Prostate gland (tissue), 2 donors: ENCODE measurements at regions not wholly inside any gene's neighbourhood (a gene's known extent, or its start where the extent isn't known, plus 50 kb on each side); places are given as distances from the start of the nearest gene placed in this dataset.
"Not testable (repeated sequence)": the region's sequence is repeated elsewhere in the genome, so short reads cannot be mapped to it uniquely, and the experiment has no call there.

Experiments used
- DNase-seq: peaks from one replicate; pipeline ENCODE4 v3.0.0-alpha.2; 2019; ENCODE audit warnings: low spot score
- H3K27ac ChIP-seq, 2 donors: fragments of 200-600 bp; sonication (generic); 2 replicates each; pipeline ENCODE4 v1.5.1; 2017 to 2019
- H3K27me3 ChIP-seq: fragments of 200-600 bp; sonication (generic); replicated peaks from 2 replicates; pipeline ENCODE4 v1.5.1; 2019; ENCODE audit not compliant: insufficient read depth
- H3K36me3 ChIP-seq, 2 donors: fragments of 200-600 bp; sonication (generic); 1 replicate in 1 of 2; 2 replicates in 1 of 2; pipeline versions ENCODE4 v1.5.1 to v1.8.1; 2017 to 2019
- H3K4me1 ChIP-seq: fragments of 200-600 bp; sonication (generic); replicated peaks from 2 replicates; pipeline ENCODE4 v1.5.1; 2019
- H3K4me3 ChIP-seq, 2 donors: fragments of 200-600 bp; sonication (generic); 2 replicates each; pipeline ENCODE4 v1.5.1; 2017 to 2019
- H3K9me3 ChIP-seq: fragments of 200-600 bp; sonication (generic); 2 replicates; pipeline ENCODE4 v1.5.1; 2017
- POLR2A ChIP-seq: fragments of 450-650 bp; IDR thresholded peaks from one replicate; pipeline ENCODE4 v1.6.1; 2016; ENCODE audit warnings: antibody characterized with exemption, mild to moderate bottlenecking
- POLR2AphosphoS5 ChIP-seq: sonication (generic); formaldehyde crosslinking; IDR thresholded peaks from one replicate; pipeline ENCODE4 v1.6.1; 2017; ENCODE audit warnings: antibody characterized with exemption
- WGBS: methylation state at CpG from one replicate; pipeline ENCODE4 v1.1.5; 2018; 5-methylcytosine and 5-hydroxymethylcytosine counted together
- intact Hi-C: fragments of 100-400 bp; cut with DNase I; formaldehyde crosslinking; loops from one replicate; pipeline ENCODE4 v1.14.2; 2022
- TF ChIP-seq, protein P1 (sequence below), 4 experiments: fragments of 200-600 bp in 2 of 4; fragments of 450-650 bp in 2 of 4; sonication (generic) in 2 of 4; IDR thresholded peaks; 1 replicate in 3 of 4; 2 replicates in 1 of 4; pipeline ENCODE4 v1.5.1; 2016 to 2019; ENCODE audit warnings: antibody characterized with exemption in 4 of 4, mild to moderate bottlenecking in 2 of 4, moderate library complexity in 2 of 4

- no peak for DNase-seq
- no peaks in the 10 kb centered on the region for H3K9me3 ChIP-seq
- TF ChIP-seq POLR2AphosphoS5 = no peak
- no peak for TF ChIP-seq POLR2A
- TF ChIP-seq, protein P1, sequence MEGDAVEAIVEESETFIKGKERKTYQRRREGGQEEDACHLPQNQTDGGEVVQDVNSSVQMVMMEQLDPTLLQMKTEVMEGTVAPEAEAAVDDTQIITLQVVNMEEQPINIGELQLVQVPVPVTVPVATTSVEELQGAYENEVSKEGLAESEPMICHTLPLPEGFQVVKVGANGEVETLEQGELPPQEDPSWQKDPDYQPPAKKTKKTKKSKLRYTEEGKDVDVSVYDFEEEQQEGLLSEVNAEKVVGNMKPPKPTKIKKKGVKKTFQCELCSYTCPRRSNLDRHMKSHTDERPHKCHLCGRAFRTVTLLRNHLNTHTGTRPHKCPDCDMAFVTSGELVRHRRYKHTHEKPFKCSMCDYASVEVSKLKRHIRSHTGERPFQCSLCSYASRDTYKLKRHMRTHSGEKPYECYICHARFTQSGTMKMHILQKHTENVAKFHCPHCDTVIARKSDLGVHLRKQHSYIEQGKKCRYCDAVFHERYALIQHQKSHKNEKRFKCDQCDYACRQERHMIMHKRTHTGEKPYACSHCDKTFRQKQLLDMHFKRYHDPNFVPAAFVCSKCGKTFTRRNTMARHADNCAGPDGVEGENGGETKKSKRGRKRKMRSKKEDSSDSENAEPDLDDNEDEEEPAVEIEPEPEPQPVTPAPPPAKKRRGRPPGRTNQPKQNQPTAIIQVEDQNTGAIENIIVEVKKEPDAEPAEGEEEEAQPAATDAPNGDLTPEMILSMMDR (IDR thresholded peaks at IDR 0.05) = no peak
- 34% methylated on average over 2 of the region's 2 CpGs for WGBS
- H3K27ac ChIP-seq = no peak overlapping the region
- H3K4me3 ChIP-seq = no peak overlapping the region
- no peaks in the 10 kb centered on the region for H3K36me3 ChIP-seq
- no peaks in the 10 kb centered on the region for H3K27me3 ChIP-seq
- intact Hi-C loops = no loop called here
- no peaks in the 10 kb centered on the region for H3K4me1 ChIP-seq
These were observed 164.7 kb upstream of the PDE7B start for GRCh38 chr6:135686784-135687301.

- H3K4me1 ChIP-seq, DNase-seq, H3K27me3 ChIP-seq, H3K9me3 ChIP-seq, H3K4me3 ChIP-seq, intact Hi-C loops, H3K36me3 ChIP-seq, H3K27ac ChIP-seq: not testable (repeated sequence)
- 89% methylated on average over 6 of the region's 6 CpGs for WGBS
These were observed 163.0 kb upstream of the PDE7B start for GRCh38 chr6:135688476-135688875.

- intact Hi-C loops = no loop called here
- H3K27me3 ChIP-seq = no peaks in the 10 kb centered on the region
- H3K4me3 ChIP-seq = no peak overlapping the region
- H3K9me3 ChIP-seq = no peaks in the 10 kb centered on the region
- no peaks in the 10 kb centered on the region for H3K4me1 ChIP-seq
- H3K27ac ChIP-seq = no peak overlapping the region
- 78% methylated on average over 2 of the region's 2 CpGs for WGBS
- no peak for DNase-seq
- no peak for TF ChIP-seq POLR2A
- no peaks in the 10 kb centered on the region for H3K36me3 ChIP-seq
These were observed 159.1 kb upstream of the PDE7B start for GRCh38 chr6:135692426-135692825.

- Histone ChIP-seq H3K27ac (no peak overlapping the region), H3K36me3 (no peaks in the 10 kb centered on the region), H3K27me3 (no peaks in the 10 kb centered on the region), H3K9me3 (no peaks in the 10 kb centered on the region), H3K4me1 (no peaks in the 10 kb centered on the region), H3K4me3 (no peak overlapping the region)
- WGBS = 84% methylated on average over 7 of the region's 7 CpGs
- TF ChIP-seq, protein P1 (IDR thresholded peaks at IDR 0.05) = no peak
- TF ChIP-seq POLR2A = no peak
- TF ChIP-seq POLR2AphosphoS5 = no peak
- no peak for DNase-seq
- intact Hi-C loops = no loop called here
These were observed 157.6 kb upstream of the PDE7B start for GRCh38 chr6:135693811-135694370.

DNA sequence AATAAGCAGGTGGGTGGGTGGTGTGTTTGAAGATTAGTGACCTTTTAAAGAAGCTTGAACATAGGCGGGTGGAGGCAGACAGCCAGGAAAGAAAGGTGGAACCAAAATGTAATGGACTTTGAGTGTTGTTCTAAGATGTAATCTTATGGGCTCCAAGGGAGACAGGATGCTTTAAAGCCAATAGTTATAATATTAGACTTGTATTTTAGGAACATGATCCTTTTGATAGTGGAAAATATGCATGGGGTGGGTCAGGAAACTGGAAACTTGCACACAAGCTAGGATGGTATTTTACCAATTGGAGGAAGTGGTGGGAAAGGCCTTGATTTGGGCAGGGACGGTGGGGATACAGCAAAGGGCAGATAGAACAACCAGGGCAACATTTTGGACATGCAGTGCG, 151.8 kb upstream of the PDE7B start:
- H3K36me3 ChIP-seq = no peaks in the 10 kb centered on the region
- WGBS = 85% methylated on average over 3 of the region's 3 CpGs
- TF ChIP-seq POLR2AphosphoS5 (no peak), POLR2A (no peak)
- TF ChIP-seq, protein P1 (IDR thresholded peaks at IDR 0.05) = no peak

GRCh38 chr6:135701426-135701825, 150.1 kb upstream of the PDE7B start:
- Histone ChIP-seq H3K27me3 (no peaks in the 10 kb centered on the region), H3K27ac (no peak overlapping the region), H3K9me3 (no peaks in the 10 kb centered on the region), H3K4me1 (no peaks in the 10 kb centered on the region), H3K4me3 (no peak overlapping the region), H3K36me3 (no peaks in the 10 kb centered on the region)
- intact Hi-C loops = no loop called here
- no peak for DNase-seq
- TF ChIP-seq POLR2A = no peak
- TF ChIP-seq, protein P1 (IDR thresholded peaks at IDR 0.05) = no peak
- no peak for TF ChIP-seq POLR2AphosphoS5
- 75% methylated on average over 3 of the region's 3 CpGs for WGBS

More for the DNA sequence above, 151.8 kb upstream of the PDE7B start:
- Histone ChIP-seq H3K9me3 (no peaks in the 10 kb centered on the region), H3K4me1 (no peaks in the 10 kb centered on the region), H3K4me3 (no peak overlapping the region), H3K27me3 (no peaks in the 10 kb centered on the region), H3K27ac (no peak overlapping the region)
- DNase-seq = no peak
- intact Hi-C loops = no loop called here
